ENCODE measurements at regions not wholly inside any gene's neighbourhood (a gene's known extent, or its start where the extent isn't known, plus 50 kb on each side); places are given as distances from the start of the nearest gene placed in this dataset.

- no peaks in the 10 kb centered on the region for H3K79me2 ChIP-seq (ENCODE audit: insufficient read depth, low read length)
- no peak overlapping the region for H3K4me2 ChIP-seq (ENCODE audit: low read depth, low read length, poor library complexity, severe bottlenecking)
- no peaks in the 10 kb centered on the region for H3K36me3 ChIP-seq (ENCODE audit: insufficient read depth, low read length)
- H3K27me3 ChIP-seq (ENCODE audit: insufficient read depth, low read length, poor library complexity, severe bottlenecking), result no peaks in the 10 kb centered on the region
- H4K20me1 ChIP-seq (ENCODE audit: insufficient read depth, low read length, poor library complexity, severe bottlenecking), result no peaks in the 10 kb centered on the region
- H3K9me3 ChIP-seq (ENCODE audit: insufficient read depth, low read depth, low read length), result no peaks in the 10 kb centered on the region
- no peak overlapping the region for H2AFZ ChIP-seq (ENCODE audit: low read length)
- no peak overlapping the region for H3K4me3 ChIP-seq (ENCODE audit: low read length, poor library complexity, severe bottlenecking)
- H3F3A ChIP-seq (ENCODE audit: low read depth), result no peaks in the 10 kb centered on the region
- TF ChIP-seq EZH2phosphoT487 (IDR thresholded peaks at IDR 0.05; ENCODE audit: borderline replicate concordance) (no peak), CTCF (conservative IDR thresholded peaks at IDR 0.05; ENCODE audit: low read length) (no peak)
- no peaks in the 10 kb centered on the region for H3K4me1 ChIP-seq (ENCODE audit: insufficient read depth, low read length, poor library complexity, severe bottlenecking)
- no peaks in the 10 kb centered on the region for H3K9me2 ChIP-seq (replicated peaks; ENCODE audit: low read depth, low read length)
- no peak overlapping the region for H3K9ac ChIP-seq (ENCODE audit: low read depth, low read length, poor library complexity, severe bottlenecking)
Observed at GRCh38 chr17:34140006-34140405, 115.1 kb upstream of the CCL2 start.

GRCh38 chr17:34141590-34141989 is 113.5 kb upstream of the CCL2 start:
- H3K79me2 ChIP-seq (ENCODE audit: insufficient read depth, low read length), result no peaks in the 10 kb centered on the region
- TF ChIP-seq CTCF (conservative IDR thresholded peaks at IDR 0.05; ENCODE audit: low read length) (no peak), EZH2phosphoT487 (IDR thresholded peaks at IDR 0.05; ENCODE audit: borderline replicate concordance) (no peak)
- no peaks in the 10 kb centered on the region for H3F3A ChIP-seq (ENCODE audit: low read depth)
- no peaks in the 10 kb centered on the region for H3K27me3 ChIP-seq (ENCODE audit: insufficient read depth, low read length, poor library complexity, severe bottlenecking)
- no peak overlapping the region for H3K9ac ChIP-seq (ENCODE audit: low read depth, low read length, poor library complexity, severe bottlenecking)
- H3K36me3 ChIP-seq (ENCODE audit: insufficient read depth, low read length), result no peaks in the 10 kb centered on the region
- H3K9me3 ChIP-seq (ENCODE audit: insufficient read depth, low read depth, low read length), result no peaks in the 10 kb centered on the region
- no peak overlapping the region for H3K4me2 ChIP-seq (ENCODE audit: low read depth, low read length, poor library complexity, severe bottlenecking)
- H3K4me1 ChIP-seq (ENCODE audit: insufficient read depth, low read length, poor library complexity, severe bottlenecking), result no peaks in the 10 kb centered on the region
- H3K4me3 ChIP-seq (ENCODE audit: low read length, poor library complexity, severe bottlenecking), result no peak overlapping the region
- H3K9me2 ChIP-seq (replicated peaks; ENCODE audit: low read depth, low read length), result no peaks in the 10 kb centered on the region
- no peak overlapping the region for H2AFZ ChIP-seq (ENCODE audit: low read length)
- no peaks in the 10 kb centered on the region for H4K20me1 ChIP-seq (ENCODE audit: insufficient read depth, low read length, poor library complexity, severe bottlenecking)

- Histone ChIP-seq H3K9me2 (replicated peaks; ENCODE audit: low read depth, low read length) (no peaks in the 10 kb centered on the region), H3K4me2 (ENCODE audit: low read depth, low read length, poor library complexity, severe bottlenecking) (no peak overlapping the region), H3K79me2 (ENCODE audit: insufficient read depth, low read length) (no peaks in the 10 kb centered on the region), H3K4me1 (ENCODE audit: insufficient read depth, low read length, poor library complexity, severe bottlenecking) (no peaks in the 10 kb centered on the region), H3F3A (ENCODE audit: low read depth) (no peaks in the 10 kb centered on the region), H3K4me3 (ENCODE audit: low read length, poor library complexity, severe bottlenecking) (no peak overlapping the region), H3K27me3 (ENCODE audit: insufficient read depth, low read length, poor library complexity, severe bottlenecking) (no peaks in the 10 kb centered on the region), H3K9ac (ENCODE audit: low read depth, low read length, poor library complexity, severe bottlenecking) (no peak overlapping the region), H3K9me3 (ENCODE audit: insufficient read depth, low read depth, low read length) (no peaks in the 10 kb centered on the region), H3K36me3 (ENCODE audit: insufficient read depth, low read length) (no peaks in the 10 kb centered on the region), H4K20me1 (ENCODE audit: insufficient read depth, low read length, poor library complexity, severe bottlenecking) (no peaks in the 10 kb centered on the region), H2AFZ (ENCODE audit: low read length) (no peak overlapping the region)
- TF ChIP-seq CTCF (conservative IDR thresholded peaks at IDR 0.05; ENCODE audit: low read length) (no peak), EZH2phosphoT487 (IDR thresholded peaks at IDR 0.05; ENCODE audit: borderline replicate concordance) (no peak)
Observed at GRCh38 chr17:34143430-34143829, 111.7 kb upstream of the CCL2 start.

Measured in Loucy (cell line).